NCI-H2107 treated with DMSO at 0.1 percent for 48 hours (cell line): ENCODE measurements at regions not wholly inside any gene's neighbourhood (a gene's known extent, or its start where the extent isn't known, plus 50 kb on each side); places are given as distances from the start of the nearest gene placed in this dataset.
A peak's percentile ranks its signal among the peaks of the same experiment; 100 is the strongest.

Experiments
- DNase-seq: peaks from one replicate; lab custom pipeline; 2025; ENCODE audit not compliant: unreplicated experiment; lab: John Stamatoyannopoulos, UW

GRCh38 chr6:1201547-1202200 lies 110.2 kb upstream of the FOXQ1 start:
- no peak for DNase-seq

DNA sequence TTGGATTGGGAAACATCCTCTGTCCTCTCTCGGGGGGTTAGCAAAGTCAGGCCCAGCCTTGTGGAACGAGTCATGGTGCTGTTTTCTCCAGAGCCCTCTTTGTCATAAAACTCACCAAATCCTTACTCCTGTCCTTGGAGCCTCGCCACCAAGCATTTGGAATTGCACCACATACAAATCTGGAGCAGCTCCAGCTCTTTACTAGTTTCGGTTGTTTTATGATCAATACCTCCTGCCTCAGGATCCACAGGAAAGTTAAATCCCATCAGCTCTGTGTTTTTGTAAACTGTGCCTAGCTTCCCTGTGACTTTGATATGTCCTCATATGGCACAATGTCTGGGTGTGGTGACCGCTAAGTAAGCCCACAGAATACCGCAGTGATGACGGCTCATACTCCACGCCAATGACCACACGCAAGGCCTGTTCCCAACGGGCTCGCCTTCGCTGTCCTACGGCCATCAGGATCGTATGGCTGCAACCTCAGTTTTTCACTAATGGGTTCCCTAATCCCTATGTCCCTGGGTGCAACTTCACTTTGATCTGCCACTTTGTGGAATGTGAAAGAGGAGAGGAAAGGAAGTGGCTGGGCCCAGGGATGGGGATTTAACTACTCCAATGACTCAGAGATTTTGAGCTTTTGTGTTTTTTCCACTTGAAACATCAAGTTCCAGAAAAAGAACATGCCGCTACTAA lies 111.3 kb upstream of the FOXQ1 start:
- DNase-seq: no peak

- no peak for DNase-seq
Measured at GRCh38 chr6:1200081-1200408, 111.9 kb upstream of the FOXQ1 start.

DNA sequence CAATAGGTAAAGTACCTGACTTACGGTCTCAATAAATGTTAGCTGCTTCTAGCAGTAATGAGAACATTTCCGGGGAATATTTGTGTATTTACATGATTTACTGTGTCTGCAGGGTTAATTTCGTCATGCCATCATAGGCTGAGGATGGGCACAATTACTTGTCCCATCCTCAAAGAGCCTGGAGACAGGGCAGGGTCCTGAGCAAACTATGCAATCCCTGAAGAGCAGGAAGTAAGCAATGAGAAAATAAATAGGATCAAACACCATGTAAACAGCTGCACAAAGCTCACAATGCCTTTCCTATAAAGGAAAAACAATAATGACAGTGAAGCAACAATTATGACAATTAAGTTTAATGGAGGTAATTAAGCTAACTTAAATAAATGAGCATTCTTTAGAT lies 114.6 kb upstream of the FOXQ1 start:
- DNase-seq: no peak

DNA sequence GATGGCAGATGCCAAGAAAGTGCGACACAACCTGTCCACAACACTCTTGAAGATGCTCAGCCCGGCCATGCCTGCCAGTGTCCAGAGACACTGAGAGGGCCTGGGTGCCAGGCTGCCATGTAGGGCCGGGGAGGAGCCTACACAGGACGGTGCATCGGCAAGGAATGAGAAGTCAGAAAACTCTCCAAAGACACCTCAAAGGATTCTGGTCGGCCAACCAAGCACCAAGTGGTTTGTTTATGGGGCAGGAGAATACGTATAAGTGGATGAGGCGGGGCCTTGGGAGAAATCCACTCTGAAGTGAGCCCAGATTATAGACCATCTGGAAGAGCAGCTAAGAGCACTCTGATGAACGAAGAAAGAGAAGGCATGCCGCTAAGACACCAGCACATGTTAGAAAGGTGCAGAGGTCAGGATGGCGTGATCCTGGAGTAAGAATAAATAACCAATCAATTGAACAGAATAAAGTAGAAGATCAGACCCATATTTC lies 120.7 kb upstream of the FOXQ1 start:
- DNase-seq: no peak

DNA sequence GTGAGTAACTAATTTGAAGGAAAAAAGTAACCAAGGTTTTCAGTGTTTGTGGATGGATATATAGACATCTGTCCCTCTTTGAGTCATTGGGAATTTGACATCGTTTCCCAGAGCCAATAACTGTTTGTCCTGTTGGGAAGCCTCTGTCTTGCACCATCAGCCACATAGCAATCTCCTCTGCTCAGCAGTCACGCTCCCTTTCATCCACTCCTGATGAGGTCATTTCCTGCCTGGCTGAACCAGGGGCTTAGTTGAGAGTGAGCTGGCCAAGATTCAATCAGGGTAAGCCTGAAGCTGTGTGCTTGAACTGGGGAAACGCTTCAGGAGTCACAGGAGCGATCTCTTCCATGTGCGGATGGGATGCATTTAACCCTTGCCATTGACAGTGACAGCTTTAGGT lies 121.5 kb upstream of the FOXQ1 start:
- no peak for DNase-seq

DNA sequence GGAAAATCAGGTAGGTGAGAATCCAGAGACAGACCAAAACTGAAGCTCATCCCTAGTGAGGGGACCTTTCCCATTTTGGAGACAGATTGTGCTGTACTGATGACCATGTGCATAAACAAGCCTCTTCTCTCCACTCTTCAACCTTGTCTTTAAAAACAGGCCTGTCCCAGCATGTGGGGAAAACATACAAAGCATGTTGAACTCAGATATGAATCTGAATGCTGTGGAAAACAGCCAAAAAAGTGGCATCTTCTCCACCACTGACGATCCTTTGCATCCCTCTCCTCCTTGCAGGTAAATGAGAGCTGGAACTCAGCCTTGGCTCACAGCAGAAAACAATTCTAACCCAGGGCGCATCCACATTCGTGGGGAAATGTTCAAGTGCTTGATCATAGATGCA lies 123.7 kb upstream of the FOXQ1 start:
- DNase-seq: no peak

DNA sequence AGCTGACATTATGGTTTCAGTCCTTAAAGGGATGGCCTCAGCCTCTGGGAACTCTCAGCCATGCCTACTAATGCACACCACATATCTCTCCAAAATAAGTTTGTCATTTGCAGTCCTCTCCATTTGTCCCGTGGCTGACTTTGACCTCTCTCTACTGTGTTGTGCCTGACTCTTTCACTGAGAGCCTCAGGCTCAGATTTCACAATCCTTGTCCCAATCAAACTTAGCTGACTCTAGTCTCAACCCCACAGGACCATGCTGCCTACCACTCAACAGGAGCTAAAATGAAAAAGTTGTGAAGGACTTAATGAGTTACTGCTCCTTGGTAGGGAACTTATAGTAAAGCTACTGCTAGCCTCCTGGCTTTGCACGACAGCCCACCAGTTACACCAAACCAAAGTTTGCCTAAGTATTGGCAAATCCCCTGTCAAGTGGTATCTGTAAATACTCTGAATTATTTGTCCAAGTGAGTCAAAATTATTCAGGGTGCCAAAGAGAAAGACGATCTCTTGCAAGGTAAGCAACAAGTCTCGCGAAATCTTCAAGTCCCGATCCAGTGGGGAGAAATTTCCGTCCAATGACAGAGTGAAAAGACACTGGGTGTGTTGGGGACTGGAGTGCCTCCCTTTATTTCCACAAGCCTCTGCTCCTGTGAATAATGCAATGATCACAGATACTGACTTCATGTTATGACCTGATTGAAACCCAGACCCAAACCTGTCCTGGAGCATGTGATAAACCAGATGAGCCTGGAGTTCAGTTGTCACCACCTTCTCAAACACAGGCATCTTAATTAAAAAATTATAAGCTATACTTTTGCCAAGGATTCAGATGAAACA lies 124.4 kb upstream of the FOXQ1 start:
- no peak for DNase-seq

GRCh38 chr6:1184318-1184717 lies 127.6 kb upstream of the FOXQ1 start:
- DNase-seq: no peak

DNA sequence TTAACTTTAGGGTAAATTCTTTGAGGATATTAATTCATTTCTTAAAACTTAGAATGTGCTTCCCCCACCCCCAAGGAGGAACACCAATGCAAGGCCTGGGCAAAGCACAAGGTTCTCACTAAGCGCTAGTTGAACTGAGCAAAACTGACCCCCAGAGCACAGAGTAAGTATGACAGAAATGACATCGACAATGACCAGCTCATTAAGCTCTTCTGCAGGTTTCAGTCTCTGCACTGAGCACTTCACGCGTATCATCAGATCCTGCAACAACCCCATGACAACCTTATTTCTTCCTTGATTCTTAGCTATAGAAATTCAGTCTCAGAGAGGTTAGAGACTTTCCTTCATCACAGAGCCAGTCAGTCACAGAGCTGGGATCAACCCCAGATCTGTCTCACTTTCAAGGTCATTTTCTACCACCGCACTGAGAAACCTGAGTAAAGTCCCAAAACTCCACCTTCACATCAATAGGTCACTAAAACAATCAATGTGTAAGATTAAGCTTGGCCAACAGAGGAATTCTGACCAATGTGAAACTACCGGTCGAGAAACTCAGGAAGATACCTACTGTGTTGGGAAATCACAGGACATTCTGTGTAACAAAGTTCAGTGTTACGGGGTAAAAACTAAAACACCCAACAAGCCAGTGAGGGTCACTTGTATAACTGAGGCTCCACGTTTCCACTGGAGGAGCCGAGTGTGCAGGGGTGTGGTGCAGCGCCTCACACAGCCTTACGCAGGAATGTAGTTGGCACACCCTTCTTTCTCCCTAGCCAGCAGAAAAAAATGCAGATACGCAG lies 129.0 kb upstream of the FOXQ1 start:
- no peak for DNase-seq

GRCh38 chr6:1181939-1182605 lies 129.8 kb upstream of the FOXQ1 start:
- DNase-seq: no peak

DNA sequence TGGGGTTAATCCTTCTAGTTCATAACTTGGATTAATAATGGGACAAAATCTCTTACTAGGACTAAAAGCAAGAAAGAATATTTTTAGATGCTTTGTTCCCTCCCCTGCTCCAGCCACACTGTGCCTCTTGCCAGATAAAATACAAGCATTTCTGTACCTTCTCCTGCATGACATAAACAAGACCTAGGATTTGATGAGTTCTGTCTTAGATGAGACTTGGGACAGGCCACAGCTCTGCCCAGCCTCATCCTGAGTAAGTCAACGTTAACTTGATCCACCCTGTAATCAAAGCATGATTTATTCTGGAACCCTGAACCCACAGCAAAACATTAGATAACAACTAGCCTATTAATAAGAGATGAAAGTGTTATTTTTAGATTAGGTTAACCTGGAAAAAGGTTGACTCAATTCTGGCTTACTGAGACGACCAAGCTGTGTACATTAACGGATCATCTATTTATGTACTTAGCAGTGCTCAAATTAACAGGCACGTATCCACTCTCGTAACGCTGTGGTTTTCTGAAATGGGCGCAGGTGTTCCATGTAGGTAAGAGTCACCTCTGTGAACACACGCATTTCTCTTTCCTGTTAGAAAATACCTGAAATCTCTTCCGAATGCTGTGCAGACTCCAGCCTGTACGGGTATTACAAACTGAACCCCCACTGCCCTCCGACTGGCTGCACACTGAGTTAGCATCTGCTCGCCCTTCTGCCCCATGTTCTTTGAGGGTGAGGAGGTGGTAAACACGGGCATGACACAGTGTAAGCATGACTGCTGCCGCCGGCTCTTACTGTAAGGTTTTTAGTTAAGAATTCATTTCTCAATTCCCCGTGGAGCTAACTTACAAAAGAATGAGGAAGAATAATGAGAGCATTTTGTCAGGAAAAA lies 132.1 kb upstream of the FOXQ1 start:
- DNase-seq: peak; percentile 0

DNA sequence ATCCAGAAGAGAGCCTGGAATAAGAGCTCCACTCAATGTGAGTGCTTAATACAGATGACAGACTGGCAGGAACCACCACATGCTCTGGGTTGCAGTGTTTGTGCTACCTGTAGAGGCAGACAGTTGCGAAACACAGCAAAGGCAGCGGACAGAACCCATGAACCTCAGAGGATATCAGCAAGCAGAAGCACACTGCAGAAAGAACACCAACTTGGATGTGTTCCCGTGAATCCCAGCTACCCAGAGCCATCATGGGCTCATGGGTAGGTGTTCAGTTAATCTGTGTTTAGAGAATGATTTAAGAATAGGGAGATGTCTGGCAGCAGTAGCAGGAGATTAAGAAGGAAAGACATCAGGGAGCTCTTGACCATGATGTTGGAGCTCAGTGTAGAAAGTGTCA lies 133.3 kb upstream of the FOXQ1 start:
- no peak for DNase-seq

- no peak for DNase-seq
Measured at GRCh38 chr6:1176567-1176966, 135.3 kb upstream of the FOXQ1 start.

DNA sequence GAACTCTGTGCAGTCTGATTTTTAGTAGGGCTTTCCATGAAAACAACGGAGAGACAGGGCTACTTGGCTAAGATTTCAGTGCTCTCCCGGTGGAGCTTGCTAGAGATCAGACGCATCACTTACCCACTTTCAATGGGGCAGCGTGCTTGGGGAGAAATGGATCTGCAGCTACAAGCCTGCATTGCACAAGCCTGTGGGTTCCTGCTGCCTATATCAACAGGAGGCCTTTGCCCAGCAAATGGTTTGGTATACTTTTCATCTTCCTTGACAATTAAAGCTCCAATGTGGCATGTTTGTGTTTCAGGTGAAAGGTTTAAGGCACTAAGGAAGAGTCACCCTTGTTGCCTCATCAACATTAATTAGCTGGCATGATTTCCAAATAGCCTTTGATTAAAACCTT lies 136.0 kb upstream of the FOXQ1 start:
- no peak for DNase-seq

DNA sequence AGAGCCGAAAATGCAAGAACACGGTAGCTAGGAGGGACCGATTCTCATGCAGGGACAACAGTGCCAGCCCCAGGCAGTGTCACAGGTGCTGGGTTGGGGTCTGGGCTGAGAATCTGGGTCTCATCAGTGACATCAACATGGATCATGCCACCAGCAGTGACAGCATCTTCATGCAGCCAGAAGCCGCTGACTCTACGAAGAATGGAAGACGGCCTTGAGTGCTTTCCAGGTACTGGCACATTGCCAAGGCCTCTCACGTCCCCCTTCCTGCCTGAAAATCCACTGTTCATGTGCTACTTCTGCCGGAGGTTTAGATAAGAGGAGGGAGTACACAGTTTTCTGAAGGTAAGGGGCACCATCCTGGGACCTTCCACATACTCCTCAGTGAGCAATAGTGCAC lies 141.1 kb upstream of the FOXQ1 start:
- no peak for DNase-seq

- DNase-seq: no peak
Measured at GRCh38 chr6:1164600-1164999, 147.3 kb upstream of the FOXQ1 start.

GRCh38 chr6:1163501-1163900 lies 148.4 kb upstream of the FOXQ1 start:
- DNase-seq: no peak

- DNase-seq: no peak
Measured at GRCh38 chr6:1162367-1163275, 149.3 kb upstream of the FOXQ1 start.
